IPS DF 19.7 (cell line): ENCODE measurements at regions not wholly inside any gene's neighbourhood (a gene's known extent, or its start where the extent isn't known, plus 50 kb on each side); places are given as distances from the start of the nearest gene placed in this dataset.
"Not testable (repeated sequence)": the region's sequence is repeated elsewhere in the genome, so short reads cannot be mapped to it uniquely, and the experiment has no call there.

Experiments
- DNase-seq: peaks from one replicate; pipeline ENCODE4 v3.0.0-alpha.2; 2013; ENCODE audit warnings: low read depth, low spot score

- no peak for DNase-seq
Measured at GRCh38 chr1:21385022-21385421, 54.9 kb upstream of the NBPF3 start.

- no peak for DNase-seq
Measured at GRCh38 chr1:21384620-21385019, 55.3 kb upstream of the NBPF3 start.

- no peak for DNase-seq
Measured at GRCh38 chr1:21383785-21384401, 56.0 kb upstream of the NBPF3 start.

GRCh38 chr1:21381354-21381753 is 58.6 kb upstream of the NBPF3 start:
- DNase-seq = no peak

- not testable (repeated sequence) for DNase-seq
Measured at GRCh38 chr1:21380147-21380546, 59.8 kb upstream of the NBPF3 start.

- DNase-seq = no peak
Measured at GRCh38 chr1:21379571-21379970, 60.4 kb upstream of the NBPF3 start.

- no peak for DNase-seq
Measured at GRCh38 chr1:21378705-21379494, 61.0 kb upstream of the NBPF3 start.

- DNase-seq = no peak
Measured at GRCh38 chr1:21372383-21372782, 67.6 kb upstream of the NBPF3 start.

- DNase-seq = no peak
Measured at GRCh38 chr1:21369905-21370304, 70.0 kb upstream of the NBPF3 start.

- peak; percentile 59 for DNase-seq
Measured at GRCh38 chr1:21368515-21369289, 71.2 kb upstream of the NBPF3 start.

- not testable (repeated sequence) for DNase-seq
Measured at GRCh38 chr1:21367973-21368514, 71.9 kb upstream of the NBPF3 start.

GRCh38 chr1:21366288-21366687 is 73.6 kb upstream of the NBPF3 start:
- DNase-seq = no peak

GRCh38 chr1:21365036-21365435 is 74.8 kb upstream of the ECE1 start:
- DNase-seq = no peak

- no peak for DNase-seq
Measured at GRCh38 chr1:21362096-21362495, 71.8 kb upstream of the ECE1 start.

GRCh38 chr1:21361506-21361905 is 71.2 kb upstream of the ECE1 start:
- DNase-seq = no peak

- no peak for DNase-seq
Measured at GRCh38 chr1:21357161-21357560, 66.9 kb upstream of the ECE1 start.

GRCh38 chr1:21355956-21356355 is 65.7 kb upstream of the ECE1 start:
- DNase-seq = no peak

GRCh38 chr1:21352586-21352985 is 62.3 kb upstream of the ECE1 start:
- no peak for DNase-seq

GRCh38 chr1:21351901-21352300 is 61.6 kb upstream of the ECE1 start:
- no peak for DNase-seq

GRCh38 chr1:21350202-21350885 is 60.1 kb upstream of the ECE1 start:
- DNase-seq = no peak

- no peak for DNase-seq
Measured at GRCh38 chr1:21349693-21350092, 59.4 kb upstream of the ECE1 start.
